GM21381 (cell line): ENCODE measurements at regions not wholly inside any gene's neighbourhood (a gene's known extent, or its start where the extent isn't known, plus 50 kb on each side); places are given as distances from the start of the nearest gene placed in this dataset.

ENCODE experiments used
- ATAC-seq: cut with Tn5 transposase; IDR thresholded peaks from one replicate; pipeline ENCODE4 v1.9.1; 2021; ENCODE audit warnings: mild to moderate bottlenecking, moderate library complexity; ENCODE audit not compliant: unreplicated experiment

DNA sequence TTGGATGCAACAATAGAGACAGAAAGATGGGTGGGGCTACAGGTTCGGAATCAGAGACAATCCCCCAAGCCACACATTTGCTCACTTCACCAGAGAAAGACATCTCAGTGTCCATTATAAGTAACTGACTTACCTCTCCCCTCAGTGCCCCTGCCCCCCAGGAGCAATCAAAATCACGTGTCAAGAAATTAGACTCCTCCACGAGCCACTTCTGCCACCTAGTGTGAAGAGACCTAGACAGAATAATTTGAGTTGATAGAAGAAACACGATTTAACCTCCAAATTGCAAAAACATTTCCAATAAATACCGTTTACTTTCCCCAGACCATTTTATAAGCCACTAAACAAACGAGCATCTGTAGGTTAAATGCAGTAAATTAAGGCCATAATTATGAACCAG lies 123.2 kb downstream of the SLC30A10 start:
- ATAC-seq = no peak

- ATAC-seq = no peak
Measured at GRCh38 chr1:219801156-219801820, 127.1 kb downstream of the SLC30A10 start.

- no peak for ATAC-seq
Measured at GRCh38 chr1:219798283-219799030, 129.9 kb downstream of the SLC30A10 start.

DNA sequence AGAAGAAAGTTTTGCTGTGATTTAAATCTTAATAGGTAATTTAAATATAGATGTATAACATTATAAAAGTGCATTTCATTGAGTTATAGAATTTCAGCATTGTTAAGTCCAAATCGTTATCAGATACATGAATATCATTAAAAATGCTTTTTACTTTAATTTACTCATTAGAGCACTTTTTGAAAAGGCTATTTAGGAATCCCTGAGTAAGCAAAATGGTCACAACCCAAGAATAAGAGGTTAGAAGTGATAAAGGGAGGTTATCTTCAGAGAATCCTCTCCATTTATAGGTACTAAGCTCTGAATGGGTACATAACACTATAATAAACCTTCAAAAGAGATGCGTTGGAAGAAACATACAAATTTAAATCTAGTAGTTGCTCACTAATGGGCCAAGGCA lies 130.7 kb downstream of the SLC30A10 start:
- ATAC-seq = no peak

- ATAC-seq = no peak
Measured at GRCh38 chr1:219797009-219797408, 131.3 kb downstream of the SLC30A10 start.

DNA sequence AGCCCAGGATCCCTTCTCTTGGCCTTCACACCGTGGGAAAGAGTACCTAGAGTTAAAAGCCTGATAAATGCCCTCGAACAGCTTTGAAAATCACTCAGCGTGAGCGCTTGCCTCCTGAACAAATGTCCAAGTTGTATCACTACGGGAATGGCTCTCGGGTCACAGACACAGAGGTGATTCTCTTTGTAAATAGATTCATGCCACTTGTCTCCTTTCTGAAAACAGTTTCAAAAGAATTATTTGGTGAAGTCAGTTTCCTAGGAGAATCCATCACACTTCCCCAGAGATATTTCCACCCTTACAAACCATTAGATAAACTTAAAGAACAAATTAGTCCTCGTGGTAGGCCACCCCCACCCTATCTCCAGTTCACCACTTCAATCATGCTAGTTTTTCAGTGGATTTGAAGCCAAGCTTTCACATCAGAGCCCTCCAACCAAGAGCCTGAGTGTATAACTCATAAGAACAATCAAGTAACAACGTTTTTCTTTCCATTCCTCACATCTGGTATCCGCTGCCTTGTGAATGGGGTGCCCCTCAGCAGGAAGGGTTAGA lies 132.9 kb downstream of the SLC30A10 start:
- no peak for ATAC-seq

- ATAC-seq = no peak
Measured at GRCh38 chr1:219794085-219794743, 134.1 kb downstream of the SLC30A10 start.

GRCh38 chr1:219792337-219793021 lies 135.9 kb downstream of the SLC30A10 start:
- ATAC-seq = no peak

GRCh38 chr1:219791766-219792165 lies 136.6 kb downstream of the SLC30A10 start:
- ATAC-seq = no peak

DNA sequence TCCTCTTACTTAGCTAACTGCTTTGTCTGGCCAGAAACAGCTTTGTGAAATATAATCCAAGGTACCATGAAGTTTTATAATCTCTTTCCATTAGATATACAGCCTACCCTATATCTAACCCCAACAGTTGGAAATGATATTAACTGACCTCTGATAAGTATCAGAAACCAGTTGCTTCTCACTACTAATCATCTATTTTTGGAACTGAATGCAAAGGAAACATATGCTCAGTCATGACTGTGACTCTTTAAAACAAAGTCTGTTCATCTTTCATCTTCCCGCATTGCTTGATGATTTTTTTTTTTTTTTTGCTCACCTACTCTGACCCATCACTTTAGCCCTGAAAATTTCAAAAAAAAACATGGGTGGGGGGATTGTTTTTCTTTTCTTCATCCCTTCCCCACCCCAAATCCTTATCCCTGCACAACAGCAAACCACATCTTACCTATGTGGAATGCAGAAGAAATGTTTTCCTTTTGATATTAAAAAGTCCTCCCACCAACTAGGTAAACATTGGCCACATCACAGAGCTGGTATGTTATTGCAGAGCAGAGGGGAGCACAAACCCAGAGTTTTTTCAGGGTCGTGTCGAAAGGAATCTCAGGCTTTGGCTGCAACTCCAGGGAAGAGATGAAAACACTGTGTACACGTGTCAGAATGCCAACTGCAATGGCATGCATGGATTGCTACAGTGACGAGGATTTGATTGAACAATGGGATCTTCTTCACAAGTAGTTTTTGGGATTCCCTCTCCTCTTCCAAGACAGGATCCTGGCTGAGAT lies 137.3 kb downstream of the SLC30A10 start:
- ATAC-seq = no peak

- ATAC-seq = no peak
Measured at GRCh38 chr1:219788700-219789099, 139.7 kb downstream of the SLC30A10 start.

- ATAC-seq = no peak
Measured at GRCh38 chr1:219788091-219788490, 140.3 kb downstream of the SLC30A10 start.

- ATAC-seq = no peak
Measured at GRCh38 chr1:219784660-219785381, 143.5 kb downstream of the SLC30A10 start.

- no peak for ATAC-seq
Measured at GRCh38 chr1:219783605-219784235, 144.6 kb downstream of the SLC30A10 start.

DNA sequence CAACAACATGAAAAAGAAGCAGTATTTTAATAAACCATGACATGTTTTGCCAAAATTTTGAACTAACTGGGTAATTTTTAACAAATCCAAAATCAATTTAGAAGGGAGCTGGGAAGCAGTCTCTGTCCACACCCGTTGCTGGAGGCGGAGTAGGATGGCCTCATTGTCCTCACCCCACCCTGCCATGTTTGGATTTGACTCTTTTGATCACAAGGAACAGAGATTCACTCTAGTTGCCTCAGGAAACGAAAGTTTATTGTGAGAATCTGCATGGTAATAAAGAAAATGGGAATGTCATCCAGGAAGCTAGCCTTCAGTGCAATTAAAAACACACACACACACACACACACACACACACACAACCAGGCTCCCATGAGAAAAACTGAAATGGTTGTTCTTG lies 145.4 kb downstream of the SLC30A10 start:
- ATAC-seq = no peak

GRCh38 chr1:219782311-219782710 lies 146.0 kb downstream of the SLC30A10 start:
- no peak for ATAC-seq

DNA sequence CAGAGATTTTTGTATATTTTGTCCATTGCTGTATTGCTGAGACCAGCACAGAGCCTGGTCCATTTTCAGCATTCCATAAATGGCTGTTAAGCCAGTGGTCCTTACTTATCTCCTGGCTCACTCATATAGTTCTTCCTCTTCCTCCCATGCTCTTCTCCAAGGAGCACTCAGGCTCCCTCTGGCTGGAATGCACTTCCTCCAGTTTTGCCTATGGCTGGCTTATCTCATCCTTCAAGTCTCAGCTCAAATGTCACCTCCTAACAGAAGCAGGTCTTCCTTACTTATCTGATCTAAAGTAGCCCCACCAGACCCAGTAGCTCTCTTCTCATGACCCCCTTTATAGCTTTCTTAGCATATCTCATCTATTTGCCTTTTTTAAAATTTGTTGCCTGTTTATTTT lies 146.9 kb downstream of the SLC30A10 start:
- no peak for ATAC-seq

GRCh38 chr1:219778793-219779369 lies 149.5 kb downstream of the SLC30A10 start:
- no peak for ATAC-seq

DNA sequence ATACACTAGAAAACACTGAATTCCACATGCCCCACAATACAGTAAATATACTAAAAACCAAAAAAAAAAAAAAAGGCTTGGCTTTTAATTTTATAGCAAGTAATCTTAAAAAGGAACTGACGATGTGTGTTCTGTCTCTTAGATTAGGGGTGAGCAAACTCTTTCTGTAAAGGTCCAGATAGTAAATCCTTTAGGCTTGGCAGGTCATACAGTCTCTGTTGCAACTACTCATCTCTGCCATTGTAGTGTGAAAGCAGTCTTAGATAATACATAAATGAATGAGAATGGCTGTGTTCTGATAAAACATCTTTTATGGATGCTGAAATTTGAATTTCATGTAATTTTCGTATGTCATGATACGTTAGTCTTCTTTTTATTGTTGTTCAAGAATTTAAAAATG lies 150.2 kb downstream of the SLC30A10 start:
- ATAC-seq = no peak
